ENCODE measurements at regions not wholly inside any gene's neighbourhood (a gene's known extent, or its start where the extent isn't known, plus 50 kb on each side); places are given as distances from the start of the nearest gene placed in this dataset.
"Not testable (repeated sequence)": the region's sequence is repeated elsewhere in the genome, so short reads cannot be mapped to it uniquely, and the experiment has no call there.

DNA sequence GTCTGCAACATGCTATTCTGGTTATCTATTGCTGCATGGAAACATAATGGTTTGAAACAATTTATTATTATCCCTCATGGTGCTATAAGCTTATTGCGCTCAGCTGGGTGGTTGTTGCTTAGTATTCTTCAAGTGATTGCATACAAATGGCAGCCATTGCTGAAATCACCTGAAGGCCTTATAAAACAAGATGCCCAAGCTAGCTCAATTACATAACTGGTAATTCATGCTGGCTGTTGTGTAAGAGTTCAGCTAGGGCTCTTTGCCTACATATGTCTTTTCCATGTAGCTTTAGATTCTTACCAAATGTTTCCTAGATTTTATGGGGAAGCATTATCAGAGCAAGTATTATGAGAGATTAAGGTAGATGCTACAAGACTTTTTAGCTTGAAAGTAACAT lies 644.0 kb upstream of the CBLB start:
- no peaks in the 10 kb centered on the region for H3K27me3 ChIP-seq
- no peaks in the 10 kb centered on the region for H3K9me3 ChIP-seq
- DNase-seq = no peak
- H3K36me3 ChIP-seq = no peaks in the 10 kb centered on the region
- H3K4me3 ChIP-seq = no peak overlapping the region

GRCh38 chr3:106514431-106514830 lies 645.6 kb upstream of the CBLB start:
- H3K9me3 ChIP-seq = no peaks in the 10 kb centered on the region
- no peaks in the 10 kb centered on the region for H3K36me3 ChIP-seq
- H3K27me3 ChIP-seq = no peaks in the 10 kb centered on the region
- no peak for DNase-seq
- H3K4me3 ChIP-seq = no peak overlapping the region

GRCh38 chr3:106518516-106518915 lies 649.7 kb upstream of the CBLB start:
- DNase-seq = no peak
- no peaks in the 10 kb centered on the region for H3K27me3 ChIP-seq
- no peaks in the 10 kb centered on the region for H3K36me3 ChIP-seq
- no peaks in the 10 kb centered on the region for H3K9me3 ChIP-seq
- H3K4me3 ChIP-seq = no peak overlapping the region

GRCh38 chr3:106522397-106522796 lies 653.6 kb upstream of the CBLB start:
- Histone ChIP-seq H3K36me3 (no peaks in the 10 kb centered on the region), H3K9me3 (no peaks in the 10 kb centered on the region), H3K27me3 (no peaks in the 10 kb centered on the region), H3K4me3 (no peak overlapping the region)
- DNase-seq = no peak

- Histone ChIP-seq H3K9me3 (peaks cover 4% of the 10 kb centered on the region), H3K4me3 (no peak overlapping the region), H3K36me3 (no peaks in the 10 kb centered on the region), H3K27me3 (no peaks in the 10 kb centered on the region)
- DNase-seq = no peak
These were observed 660.1 kb upstream of the CBLB start for GRCh38 chr3:106528932-106529331.

DNA sequence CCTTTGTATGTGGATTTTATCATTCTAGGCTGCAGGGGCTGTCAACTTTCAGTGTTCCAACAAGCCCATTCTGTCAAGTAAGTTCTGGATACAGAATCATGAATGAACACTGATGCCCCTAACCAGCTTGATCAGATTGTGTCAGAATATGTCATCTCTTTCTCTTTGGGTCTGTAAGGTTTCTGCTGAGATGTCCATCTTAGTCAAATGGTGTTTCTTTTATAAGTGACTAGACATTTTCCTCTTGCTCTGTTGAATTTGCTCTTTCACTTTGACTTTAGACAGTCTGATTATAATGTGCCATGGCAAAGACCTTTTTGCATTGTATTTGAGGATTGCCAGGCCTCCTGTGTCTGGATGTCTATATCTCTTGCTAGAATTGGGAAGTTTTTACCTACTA lies 660.9 kb upstream of the CBLB start:
- peaks cover 4% of the 10 kb centered on the region for H3K9me3 ChIP-seq
- no peaks in the 10 kb centered on the region for H3K27me3 ChIP-seq
- H3K4me3 ChIP-seq = no peak overlapping the region
- no peak for DNase-seq
- no peaks in the 10 kb centered on the region for H3K36me3 ChIP-seq

DNA sequence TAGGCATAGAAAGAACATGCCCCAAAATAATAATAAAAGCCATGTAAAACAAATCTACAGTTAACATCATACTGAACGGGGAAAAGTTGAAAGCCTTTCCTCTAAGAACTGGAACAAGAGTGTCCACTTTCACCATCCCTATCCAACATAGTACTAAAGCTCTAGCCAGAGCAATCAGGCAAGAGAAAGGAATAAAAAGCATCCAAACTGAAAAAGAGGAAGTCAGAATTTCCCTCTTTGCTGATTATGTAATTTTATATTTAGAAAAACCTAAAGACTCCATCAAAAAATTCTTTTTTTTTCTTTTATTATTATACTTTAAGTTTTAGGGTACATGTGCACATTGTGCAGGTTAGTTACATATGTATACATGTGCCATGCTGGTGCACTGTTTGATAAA lies 661.6 kb upstream of the CBLB start:
- Histone ChIP-seq H3K9me3 (peaks cover 4% of the 10 kb centered on the region), H3K27me3 (no peaks in the 10 kb centered on the region), H3K4me3 (no peak overlapping the region), H3K36me3 (no peaks in the 10 kb centered on the region)
- no peak for DNase-seq

- not testable (repeated sequence) for H3K9me3 ChIP-seq, H3K4me3 ChIP-seq, H3K27me3 ChIP-seq, DNase-seq, H3K36me3 ChIP-seq
These were observed 663.0 kb upstream of the CBLB start for GRCh38 chr3:106531771-106532329.

- no peak overlapping the region for H3K4me3 ChIP-seq
- H3K9me3 ChIP-seq = peaks cover 4% of the 10 kb centered on the region
- no peak for DNase-seq
- no peaks in the 10 kb centered on the region for H3K27me3 ChIP-seq
- H3K36me3 ChIP-seq = no peaks in the 10 kb centered on the region
These were observed 664.4 kb upstream of the CBLB start for GRCh38 chr3:106533093-106533787.

DNA sequence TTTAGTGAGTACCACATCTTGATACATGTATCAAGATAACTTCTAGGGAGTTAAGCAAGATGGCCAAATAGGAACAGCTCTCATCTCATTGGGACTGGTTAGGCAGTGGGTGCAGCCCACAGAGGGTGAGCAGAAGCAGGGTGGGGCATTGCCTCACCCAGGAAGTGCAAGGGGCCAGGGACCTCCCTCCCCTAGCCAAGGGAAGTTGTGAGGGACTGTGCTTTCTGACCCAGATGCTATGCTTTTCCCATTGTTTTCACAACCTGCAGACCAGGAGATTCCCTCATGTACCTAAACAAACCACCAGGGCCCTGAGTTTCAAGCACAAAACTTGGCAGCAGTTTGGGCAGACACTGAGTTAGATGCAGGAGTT lies 665.0 kb upstream of the CBLB start:
- DNase-seq = no peak
- H3K9me3 ChIP-seq = peaks cover 4% of the 10 kb centered on the region
- H3K27me3 ChIP-seq = no peaks in the 10 kb centered on the region
- H3K4me3 ChIP-seq = no peak overlapping the region
- no peaks in the 10 kb centered on the region for H3K36me3 ChIP-seq

DNA sequence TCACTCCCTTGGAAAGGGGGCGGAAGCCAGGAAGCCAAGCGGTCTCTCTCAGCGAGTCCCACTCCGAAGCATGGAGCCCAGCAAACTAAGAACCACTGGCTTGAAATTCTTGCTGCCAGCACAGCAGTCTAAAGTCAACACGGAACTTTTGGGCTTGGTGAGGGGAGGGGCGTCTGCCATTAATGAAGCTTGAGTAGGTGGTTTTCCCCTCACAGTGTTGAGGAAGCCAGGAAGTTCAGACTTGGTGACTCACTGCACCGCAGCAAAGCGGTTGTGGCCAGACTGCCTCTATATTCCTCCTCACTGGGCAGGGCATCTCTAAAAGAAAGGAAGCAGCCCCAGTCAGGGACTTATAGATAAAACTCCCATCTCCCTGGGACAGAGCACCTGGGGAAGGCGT lies 665.4 kb upstream of the CBLB start:
- H3K27me3 ChIP-seq = no peaks in the 10 kb centered on the region
- no peak overlapping the region for H3K4me3 ChIP-seq
- no peaks in the 10 kb centered on the region for H3K36me3 ChIP-seq
- peak; percentile 26 for DNase-seq
- peaks cover 4% of the 10 kb centered on the region for H3K9me3 ChIP-seq

DNA sequence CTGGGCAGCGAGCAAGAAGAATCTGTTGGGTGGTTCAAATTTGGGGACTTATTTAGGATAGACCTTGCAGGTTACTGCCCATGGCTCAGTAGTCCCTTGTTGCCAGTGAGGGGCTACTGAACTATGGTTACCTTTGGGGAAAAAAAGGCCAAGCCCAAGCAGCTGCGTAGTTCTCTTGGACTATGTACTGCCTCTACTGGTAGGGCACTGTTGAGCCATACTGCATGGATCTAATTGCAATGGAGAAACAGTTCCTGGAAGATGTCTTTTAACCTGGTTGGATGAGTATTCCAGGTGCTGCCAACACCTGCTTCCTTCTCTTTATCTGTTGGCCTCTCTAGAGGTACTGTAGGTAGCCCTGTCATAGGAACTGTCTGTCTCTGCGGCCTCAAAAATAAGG lies 671.9 kb upstream of the CBLB start:
- H3K27me3 ChIP-seq = no peaks in the 10 kb centered on the region
- no peaks in the 10 kb centered on the region; the same call in 1 of the 2 replicates for H3K9me3 ChIP-seq
- DNase-seq = no peak
- H3K4me3 ChIP-seq = no peak overlapping the region
- no peaks in the 10 kb centered on the region for H3K36me3 ChIP-seq

DNA sequence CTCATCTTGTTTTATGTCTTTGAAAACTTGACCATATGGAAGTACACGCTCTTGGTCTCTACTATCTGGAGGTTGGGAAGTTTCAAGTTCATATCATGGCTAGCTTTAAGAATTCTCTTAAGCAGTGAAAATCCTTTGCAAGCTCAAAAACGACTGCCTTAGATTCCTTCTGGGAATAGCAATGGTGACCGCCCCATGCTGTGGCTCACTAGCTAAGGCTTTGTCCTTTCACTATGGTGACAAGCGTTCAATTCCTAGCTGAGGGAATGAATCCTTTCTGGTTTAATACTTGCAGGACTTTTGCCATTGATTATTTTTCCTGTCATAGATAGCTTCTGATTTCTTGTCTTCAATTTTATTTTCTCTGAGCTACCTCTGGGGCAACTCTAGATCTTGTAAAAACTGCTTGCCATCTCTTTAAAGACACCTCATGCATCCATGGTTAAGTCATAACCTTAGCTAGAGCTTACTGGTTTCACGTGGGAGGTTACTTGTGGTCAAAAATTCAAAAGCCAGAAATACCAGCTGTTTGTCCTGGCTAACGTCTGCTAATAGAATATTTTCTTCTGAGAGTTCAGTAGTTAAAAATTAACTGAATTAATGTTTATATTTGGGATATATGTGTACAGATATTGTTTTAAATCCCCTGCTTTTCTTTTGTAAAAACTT lies 673.4 kb upstream of the CBLB start:
- Histone ChIP-seq H3K27me3 (no peaks in the 10 kb centered on the region), H3K9me3 (no peaks in the 10 kb centered on the region; the same call in 1 of the 2 replicates), H3K4me3 (no peak overlapping the region), H3K36me3 (no peaks in the 10 kb centered on the region)
- no peak for DNase-seq

- Histone ChIP-seq H3K9me3 (no peaks in the 10 kb centered on the region), H3K4me3 (no peak overlapping the region), H3K27me3 (no peaks in the 10 kb centered on the region), H3K36me3 (no peaks in the 10 kb centered on the region)
- DNase-seq = no peak
These were observed 683.7 kb upstream of the CBLB start for GRCh38 chr3:106552351-106553043.

DNA sequence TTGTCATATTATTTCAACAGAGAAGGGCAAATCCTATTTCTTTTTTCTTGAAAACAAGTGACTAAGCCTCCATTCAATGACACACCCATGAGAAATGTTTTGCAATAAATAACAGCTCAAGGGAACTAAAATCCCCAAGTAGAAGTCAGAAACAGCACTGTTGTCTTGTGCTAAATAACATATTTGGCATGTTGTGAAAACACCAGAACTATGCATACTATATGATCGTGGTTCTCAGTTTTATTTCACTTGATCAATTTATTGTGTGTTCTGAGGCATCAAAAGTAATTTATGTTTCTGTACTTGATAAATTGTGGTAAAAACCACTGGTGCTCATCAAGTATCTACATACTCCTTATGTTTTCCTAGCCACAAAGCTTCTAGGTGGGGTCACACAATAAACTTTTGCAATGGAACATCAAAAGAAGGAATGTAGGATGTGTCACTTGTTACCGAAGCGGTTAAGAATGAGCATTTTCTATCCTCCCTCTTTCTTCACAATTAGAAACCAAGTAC lies 691.7 kb upstream of the CBLB start:
- DNase-seq = no peak
- Histone ChIP-seq H3K9me3 (no peaks in the 10 kb centered on the region), H3K4me3 (no peak overlapping the region), H3K36me3 (no peaks in the 10 kb centered on the region), H3K27me3 (no peaks in the 10 kb centered on the region)

DNA sequence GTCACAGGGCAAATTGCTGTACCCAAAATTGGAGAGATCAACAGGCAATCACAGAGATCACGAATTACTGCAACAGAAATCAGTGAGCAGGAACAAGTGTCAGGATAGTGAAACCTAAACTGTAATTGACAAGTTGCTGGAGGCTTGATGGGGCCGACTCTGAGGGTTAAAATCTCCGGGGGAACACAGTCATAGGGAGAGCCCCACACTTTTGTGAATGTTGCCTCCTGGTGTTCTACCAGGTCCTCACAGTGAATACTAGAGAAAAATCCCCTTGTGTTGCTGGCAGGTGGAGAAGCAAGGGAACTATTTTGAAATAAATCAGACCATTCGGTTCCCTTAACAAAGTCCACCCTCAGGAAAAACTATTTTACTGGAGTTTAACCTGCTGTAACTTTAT lies 697.5 kb upstream of the CBLB start:
- Histone ChIP-seq H3K9me3 (no peaks in the 10 kb centered on the region), H3K4me3 (no peak overlapping the region), H3K36me3 (no peaks in the 10 kb centered on the region), H3K27me3 (no peaks in the 10 kb centered on the region)
- DNase-seq = no peak

GRCh38 chr3:106570426-106570825 lies 701.6 kb upstream of the CBLB start:
- H3K36me3 ChIP-seq = no peaks in the 10 kb centered on the region
- H3K4me3 ChIP-seq = no peak overlapping the region
- no peaks in the 10 kb centered on the region for H3K27me3 ChIP-seq
- H3K9me3 ChIP-seq = no peaks in the 10 kb centered on the region
- DNase-seq = no peak

All from MG63 (cell line).